ENCODE measurements at regions not wholly inside any gene's neighbourhood (a gene's known extent, or its start where the extent isn't known, plus 50 kb on each side); places are given as distances from the start of the nearest gene placed in this dataset.

DNA sequence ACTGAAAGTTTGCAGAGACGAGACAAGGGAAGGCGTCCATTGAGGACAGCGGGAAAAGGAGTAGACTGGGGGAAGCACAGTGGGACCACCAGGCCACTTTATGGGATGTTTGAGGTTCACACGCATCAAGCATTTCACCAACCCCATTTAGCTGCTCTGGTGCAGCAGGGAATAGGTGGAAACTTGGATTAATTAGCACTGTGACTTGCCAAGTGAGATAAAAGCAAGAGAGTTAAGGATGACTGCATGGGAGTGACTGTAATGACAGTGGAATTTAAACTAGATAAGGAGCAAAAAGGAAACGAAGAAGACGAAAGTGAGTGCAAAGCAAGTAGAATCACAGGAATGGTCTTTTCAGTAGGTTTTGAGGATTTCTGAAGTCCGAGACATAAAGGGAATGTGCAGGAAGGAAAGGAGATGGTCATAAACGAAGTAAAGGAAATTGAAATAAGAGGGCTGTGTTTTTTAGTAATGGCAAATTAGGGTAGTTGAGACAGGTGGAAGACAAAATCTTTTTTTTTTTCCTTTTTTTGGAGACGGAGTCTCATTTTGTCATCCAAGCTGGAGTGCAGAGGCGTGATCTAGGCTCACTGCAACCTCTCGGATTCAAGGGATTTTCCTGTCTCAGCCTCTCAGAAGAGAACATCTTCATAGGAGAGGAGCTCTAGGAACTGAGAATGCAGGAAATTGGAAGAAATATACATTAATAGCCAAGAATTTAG lies 119.0 kb upstream of the MAP9 start:
- H3K4me1 Mint-ChIP-seq: no peaks in the 10 kb centered on the region
- H3K4me3 Mint-ChIP-seq: no peak overlapping the region
- H3K27me3 Mint-ChIP-seq: peaks cover 2% of the 10 kb centered on the region
- H3K36me3 Mint-ChIP-seq: no peaks in the 10 kb centered on the region
- peaks cover 0 to 2% (median 0%) of the 10 kb centered on the region in 3 donors for H3K9me3 Mint-ChIP-seq
- no peak overlapping the region for H3K27ac Mint-ChIP-seq

DNA sequence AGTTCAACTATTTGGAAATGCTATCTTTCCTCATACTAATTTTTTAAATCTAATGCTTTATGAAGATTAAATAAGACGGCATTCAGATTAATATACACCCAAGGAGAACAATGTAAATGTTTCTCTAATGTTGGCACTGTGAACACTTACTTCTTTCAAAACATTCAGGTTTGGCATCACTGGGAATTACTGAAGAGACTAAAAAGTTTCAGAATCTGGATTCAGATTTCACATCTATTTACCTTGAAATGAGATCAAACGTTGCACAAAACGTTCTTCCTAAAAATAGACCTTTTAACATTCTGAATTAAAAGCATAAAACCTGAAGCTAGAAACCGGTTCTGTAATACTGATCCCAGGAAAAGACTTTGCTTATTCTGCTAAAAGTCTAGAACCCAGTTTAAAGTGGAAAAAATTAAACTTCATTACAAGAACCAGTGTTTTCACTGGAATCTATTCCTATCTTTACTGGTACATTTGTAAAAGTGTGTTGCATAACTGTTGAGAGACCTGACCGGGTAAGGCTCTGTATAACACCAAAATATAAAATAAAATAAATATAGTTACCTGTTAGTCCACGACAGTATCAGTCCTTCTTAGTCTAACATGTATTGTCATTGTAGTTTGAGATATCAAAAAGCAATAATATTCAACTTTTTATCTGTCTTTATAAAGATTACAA lies 117.4 kb upstream of the MAP9 start:
- Mint-ChIP-seq H3K4me1 (no peaks in the 10 kb centered on the region), H3K9me3 (peaks cover 0 to 2% (median 0%) of the 10 kb centered on the region in 3 donors), H3K36me3 (no peaks in the 10 kb centered on the region)

GRCh38 chr4:155491336-155492120 lies 114.8 kb upstream of the MAP9 start:
- no peaks in the 10 kb centered on the region for H3K4me1 Mint-ChIP-seq
- H3K36me3 Mint-ChIP-seq: no peaks in the 10 kb centered on the region
- peaks cover 0 to 2% (median 0%) of the 10 kb centered on the region in 3 donors for H3K9me3 Mint-ChIP-seq
- H3K27me3 Mint-ChIP-seq: peaks cover 2% of the 10 kb centered on the region
- no peak overlapping the region for H3K27ac Mint-ChIP-seq
- H3K4me3 Mint-ChIP-seq: no peak overlapping the region

More for the DNA sequence above, 117.4 kb upstream of the MAP9 start:
- Mint-ChIP-seq H3K27ac (no peak overlapping the region), H3K4me3 (no peak overlapping the region), H3K27me3 (peaks cover 2% of the 10 kb centered on the region)

- H3K9me3 Mint-ChIP-seq: no peaks in the 10 kb centered on the region
- H3K4me3 Mint-ChIP-seq: no peak overlapping the region
- H3K27me3 Mint-ChIP-seq: no peaks in the 10 kb centered on the region
- H3K4me1 Mint-ChIP-seq: no peaks in the 10 kb centered on the region
- H3K27ac Mint-ChIP-seq: no peak overlapping the region
- H3K36me3 Mint-ChIP-seq: no peaks in the 10 kb centered on the region
Observed at GRCh38 chr4:155489271-155489670, 112.5 kb upstream of the MAP9 start.

DNA sequence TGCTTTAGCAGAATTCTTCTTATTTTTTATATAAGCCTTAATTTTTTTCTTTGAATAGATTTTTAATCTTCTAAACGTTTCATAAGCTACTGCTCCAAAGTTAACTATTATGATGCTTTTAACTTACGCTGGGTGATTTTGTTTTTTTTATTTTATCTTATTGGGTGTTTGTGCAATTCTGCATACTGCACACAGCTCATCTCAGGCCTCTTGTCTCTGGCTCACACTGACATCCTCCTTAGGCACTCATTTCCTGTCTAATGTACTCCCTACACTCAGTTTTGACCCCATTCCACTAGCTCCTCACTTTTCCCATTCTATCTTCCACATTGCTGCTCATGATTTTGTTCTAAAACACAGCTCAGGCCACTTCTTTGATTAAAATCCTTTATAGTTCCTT lies 111.9 kb upstream of the MAP9 start:
- H3K9me3 Mint-ChIP-seq: no peaks in the 10 kb centered on the region
- H3K4me3 Mint-ChIP-seq: no peak overlapping the region
- no peaks in the 10 kb centered on the region for H3K4me1 Mint-ChIP-seq
- H3K27ac Mint-ChIP-seq: no peak overlapping the region
- H3K27me3 Mint-ChIP-seq: no peaks in the 10 kb centered on the region
- no peaks in the 10 kb centered on the region for H3K36me3 Mint-ChIP-seq

GRCh38 chr4:155487210-155487609 lies 110.4 kb upstream of the MAP9 start:
- Mint-ChIP-seq H3K27me3 (no peaks in the 10 kb centered on the region), H3K4me1 (no peaks in the 10 kb centered on the region)

GRCh38 chr4:155481150-155481549 lies 104.4 kb upstream of the MAP9 start:
- H3K4me3 Mint-ChIP-seq: no peak overlapping the region
- no peaks in the 10 kb centered on the region for H3K36me3 Mint-ChIP-seq
- no peaks in the 10 kb centered on the region for H3K27me3 Mint-ChIP-seq
- no peak overlapping the region for H3K27ac Mint-ChIP-seq
- no peaks in the 10 kb centered on the region for H3K4me1 Mint-ChIP-seq
- H3K9me3 Mint-ChIP-seq: no peaks in the 10 kb centered on the region

More at GRCh38 chr4:155487210-155487609, 110.4 kb upstream of the MAP9 start:
- no peaks in the 10 kb centered on the region for H3K9me3 Mint-ChIP-seq
- no peak overlapping the region for H3K4me3 Mint-ChIP-seq
- no peak overlapping the region for H3K27ac Mint-ChIP-seq
- no peaks in the 10 kb centered on the region for H3K36me3 Mint-ChIP-seq

- Mint-ChIP-seq H3K9me3 (no peaks in the 10 kb centered on the region), H3K36me3 (no peaks in the 10 kb centered on the region), H3K27me3 (no peaks in the 10 kb centered on the region), H3K4me1 (no peaks in the 10 kb centered on the region), H3K4me3 (no peak overlapping the region), H3K27ac (no peak overlapping the region)
Observed at GRCh38 chr4:155479835-155480234, 103.1 kb upstream of the MAP9 start.

GRCh38 chr4:155478336-155478835 lies 101.6 kb upstream of the MAP9 start:
- no peaks in the 10 kb centered on the region for H3K9me3 Mint-ChIP-seq
- no peaks in the 10 kb centered on the region for H3K27me3 Mint-ChIP-seq
- H3K36me3 Mint-ChIP-seq: peaks cover 3% of the 10 kb centered on the region
- H3K4me1 Mint-ChIP-seq: no peaks in the 10 kb centered on the region
- H3K27ac Mint-ChIP-seq: no peak overlapping the region
- no peak overlapping the region for H3K4me3 Mint-ChIP-seq

- Mint-ChIP-seq H3K4me3 (no peak overlapping the region), H3K4me1 (no peaks in the 10 kb centered on the region), H3K27ac (no peak overlapping the region), H3K27me3 (no peaks in the 10 kb centered on the region), H3K36me3 (peaks cover 4% of the 10 kb centered on the region), H3K9me3 (peaks cover 0 to 1% (median 1%) of the 10 kb centered on the region in 3 donors)
Observed at GRCh38 chr4:155474758-155475157, 98.0 kb upstream of the MAP9 start.

DNA sequence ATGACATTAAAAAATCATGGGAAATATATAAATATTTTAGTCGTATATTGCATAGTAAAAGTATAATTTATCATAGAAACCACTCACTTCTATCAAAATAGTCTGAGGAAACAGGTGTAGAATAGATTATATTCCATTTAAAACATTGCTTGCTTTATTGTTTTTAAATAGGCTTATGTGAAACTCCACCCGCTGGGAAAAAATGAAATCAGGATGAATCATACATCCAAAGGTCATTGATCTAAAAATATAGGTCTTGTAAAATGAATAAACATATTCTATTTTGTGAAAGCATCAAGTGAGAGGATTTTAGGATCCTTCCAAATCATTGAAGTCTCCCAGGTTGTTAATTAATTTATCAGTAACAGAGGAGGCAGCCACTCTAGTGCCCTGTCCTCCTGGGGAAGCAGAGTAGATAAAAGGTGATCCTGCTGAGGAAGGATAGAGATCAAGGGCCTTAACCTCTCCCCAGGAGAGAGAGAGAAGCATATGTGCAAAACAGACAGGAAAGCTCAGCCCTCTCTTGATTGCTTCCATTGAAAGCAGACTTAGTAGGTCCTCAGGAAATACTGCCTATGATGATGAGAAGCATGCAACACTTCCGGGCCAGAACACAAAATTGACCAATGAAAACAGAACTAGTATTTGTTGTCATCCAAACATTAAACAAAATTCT lies 96.8 kb upstream of the MAP9 start:
- Mint-ChIP-seq H3K9me3 (peaks cover 0 to 1% (median 1%) of the 10 kb centered on the region in 3 donors), H3K27ac (no peak overlapping the region), H3K4me3 (no peak overlapping the region), H3K4me1 (no peaks in the 10 kb centered on the region), H3K27me3 (no peaks in the 10 kb centered on the region), H3K36me3 (peaks cover 4% of the 10 kb centered on the region)

DNA sequence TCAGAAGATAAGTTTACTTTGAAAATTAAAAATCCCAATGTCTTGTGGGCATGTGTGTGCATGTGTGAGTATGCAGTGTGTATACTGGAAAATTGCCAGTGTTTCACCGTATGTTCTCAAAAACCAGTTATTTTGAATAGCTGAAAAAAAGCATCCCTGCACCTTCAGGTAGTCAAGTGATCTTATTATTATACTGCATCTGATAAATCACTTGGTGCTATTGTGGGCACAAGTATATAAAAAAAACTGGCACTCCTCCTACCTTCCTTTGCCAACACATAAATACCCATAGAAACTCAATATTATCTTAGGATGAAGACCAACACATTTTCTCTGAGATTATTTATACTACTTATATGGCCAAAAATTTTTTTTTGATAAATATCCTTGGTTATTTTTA lies 91.5 kb upstream of the MAP9 start:
- Mint-ChIP-seq H3K4me1 (no peaks in the 10 kb centered on the region), H3K9me3 (peaks cover 0 to 1% (median 1%) of the 10 kb centered on the region in 3 donors), H3K4me3 (no peak overlapping the region), H3K27me3 (no peaks in the 10 kb centered on the region), H3K27ac (no peak overlapping the region), H3K36me3 (peaks cover 2% of the 10 kb centered on the region)

- H3K4me3 Mint-ChIP-seq: no peak overlapping the region
- no peaks in the 10 kb centered on the region for H3K4me1 Mint-ChIP-seq
- H3K9me3 Mint-ChIP-seq: no peaks in the 10 kb centered on the region
- no peaks in the 10 kb centered on the region for H3K36me3 Mint-ChIP-seq
- no peaks in the 10 kb centered on the region for H3K27me3 Mint-ChIP-seq
- no peak overlapping the region for H3K27ac Mint-ChIP-seq
Observed at GRCh38 chr4:155450676-155451075, 73.9 kb upstream of the MAP9 start.

GRCh38 chr4:155445306-155445705 lies 68.5 kb upstream of the MAP9 start:
- Mint-ChIP-seq H3K9me3 (no peaks in the 10 kb centered on the region), H3K4me3 (no peak overlapping the region), H3K27ac (no peak overlapping the region), H3K4me1 (no peaks in the 10 kb centered on the region), H3K36me3 (peaks cover 1% of the 10 kb centered on the region), H3K27me3 (peaks cover 4% of the 10 kb centered on the region)

DNA sequence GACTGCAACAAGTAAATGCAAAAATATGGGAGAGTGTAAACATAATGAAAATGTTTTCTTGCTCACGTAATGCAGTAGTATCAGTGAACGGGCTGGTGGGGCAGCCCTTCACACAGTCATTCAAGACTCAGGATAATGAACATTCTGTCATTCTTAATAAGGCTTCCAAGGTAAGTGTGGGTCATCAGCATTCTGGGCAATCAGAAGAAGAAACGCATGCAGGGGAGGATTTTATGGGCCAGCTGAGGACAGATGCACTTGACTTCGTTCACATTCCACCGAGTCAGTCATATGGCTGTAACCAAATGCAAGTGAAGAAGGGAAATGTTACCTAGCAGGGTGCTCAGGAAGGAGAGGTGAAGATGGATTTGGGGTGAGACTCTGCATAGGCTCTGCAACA lies 68.0 kb upstream of the MAP9 start:
- no peak overlapping the region for H3K27ac Mint-ChIP-seq
- peaks cover 1% of the 10 kb centered on the region for H3K36me3 Mint-ChIP-seq
- no peaks in the 10 kb centered on the region for H3K4me1 Mint-ChIP-seq
- no peaks in the 10 kb centered on the region for H3K9me3 Mint-ChIP-seq
- H3K27me3 Mint-ChIP-seq: peaks cover 4% of the 10 kb centered on the region
- H3K4me3 Mint-ChIP-seq: no peak overlapping the region
